Lower leg skin (tissue), 3 donors: ENCODE measurements at regions not wholly inside any gene's neighbourhood (a gene's known extent, or its start where the extent isn't known, plus 50 kb on each side); places are given as distances from the start of the nearest gene placed in this dataset.
"Not testable (repeated sequence)": the region's sequence is repeated elsewhere in the genome, so short reads cannot be mapped to it uniquely, and the experiment has no call there.

Experiments used
- CTCF ChIP-seq, 3 donors: fragments of 450-650 bp; IDR thresholded peaks; one replicate each; pipeline ENCODE4 v1.5.1; 2016; ENCODE audit warnings: antibody characterized with exemption in 3 of 3, mild to moderate bottlenecking in 3 of 3, moderate library complexity in 2 of 3
- POLR2A ChIP-seq, 2 donors: fragments of 450-650 bp; IDR thresholded peaks; one replicate each; pipeline ENCODE4 v1.6.1; 2016 to 2017; ENCODE audit warnings: antibody characterized with exemption in 2 of 2, mild to moderate bottlenecking in 1 of 2, moderate library complexity in 1 of 2

GRCh38 chr22:10773341-10773740 is 4754.7 kb upstream of the OR11H1 start:
- not testable (repeated sequence) for TF ChIP-seq CTCF, POLR2A (IDR thresholded peaks at IDR 0.05)
